H1 (cell line): ENCODE measurements at regions not wholly inside any gene's neighbourhood (a gene's known extent, or its start where the extent isn't known, plus 50 kb on each side); places are given as distances from the start of the nearest gene placed in this dataset.

Experiments
- CTCF ChIA-PET: fragments of 300-600 bp; sonication (Branson Sonifier 250); formaldehyde crosslinking; loops from one replicate; lab custom pipeline; 2021; ENCODE audit not compliant: partially characterized antibody; lab: Charles Lee
- POLR2A ChIA-PET: fragments of 300-600 bp; sonication (Branson Sonifier 250); formaldehyde crosslinking; loops from one replicate; lab custom pipeline; 2021; ENCODE audit warnings: inconsistent platforms; ENCODE audit not compliant: partially characterized antibody; lab: Charles Lee
- DNase-seq, 2 experiments: peaks; one replicate each; pipeline versions ENCODE4 v3.0.0 to v3.0.0-alpha.2; 2010 to 2022; ENCODE audit warnings: low spot score in 2 of 2, low read depth in 1 of 2, mixed read lengths in 1 of 2
- FAIRE-seq: peaks from 2 replicates; lab custom pipeline; 2011; peaks lifted over from hg19 to GRCh38; lab: Jason Lieb, UNC
- H2AFZ ChIP-seq: 2 replicates; pipeline ENCODE4 v1.8.1; 2012; ENCODE audit warnings: low read length, inconsistent platforms
- H2AK5ac ChIP-seq: 2 replicates; pipeline ENCODE4 v1.6.1; 2013; ENCODE audit warnings: low read depth, low read length
- H2BK120ac ChIP-seq: replicated peaks from 2 replicates; pipeline ENCODE3; 2013; ENCODE audit warnings: low read depth, low read length, inconsistent platforms
- H2BK12ac ChIP-seq: 2 replicates; pipeline ENCODE4 v1.6.1; 2013; ENCODE audit warnings: low read depth, low read length
- H2BK15ac ChIP-seq: 2 replicates; pipeline ENCODE4 v1.6.1; 2013; ENCODE audit warnings: low read length
- H2BK20ac ChIP-seq: 2 replicates; pipeline ENCODE4 v1.6.1; 2013; ENCODE audit warnings: low read length
- H2BK5ac ChIP-seq: 2 replicates; pipeline ENCODE4 v1.6.1; 2013; ENCODE audit warnings: low read depth, low read length
- H3K14ac ChIP-seq: 2 replicates; pipeline ENCODE4 v1.6.1; 2013; ENCODE audit warnings: inconsistent platforms; ENCODE audit not compliant: insufficient read length
- H3K18ac ChIP-seq: 2 replicates; pipeline ENCODE4 v1.6.1; 2013; ENCODE audit warnings: low read length; ENCODE audit errors: extremely low read depth
- H3K23ac ChIP-seq: 2 replicates; pipeline ENCODE4 v1.6.1; 2013; ENCODE audit warnings: inconsistent platforms; ENCODE audit not compliant: insufficient read length
- H3K23me2 ChIP-seq: 2 replicates; pipeline ENCODE4 v1.6.1; 2013; ENCODE audit warnings: low read depth, low read length
- H3K27ac ChIP-seq: 2 replicates; pipeline ENCODE4 v1.6.1; 2011; ENCODE audit warnings: low read depth, low read length, inconsistent platforms
- H3K27me3 ChIP-seq, 4 experiments: replicated peaks in 1 of 4; 1 replicate in 1 of 4; 2 replicates in 3 of 4; pipeline versions ENCODE4 v1.6.1 to v1.8.1; 2011 to 2013; ENCODE audit warnings: low read length in 3 of 4, mild to moderate bottlenecking in 3 of 4, inconsistent platforms in 2 of 4, mixed read lengths in 2 of 4, moderate library complexity in 1 of 4; ENCODE audit not compliant: control insufficient read depth in 3 of 4, insufficient read depth in 3 of 4; ENCODE audit errors: extremely low read depth in 1 of 4
- H3K36me3 ChIP-seq, 4 experiments: 2 replicates each; pipeline versions ENCODE4 v1.6.1 to v1.8.1; 2011 to 2013; ENCODE audit warnings: mild to moderate bottlenecking in 4 of 4, low read length in 3 of 4, moderate library complexity in 2 of 4, control low read depth in 1 of 4, inconsistent platforms in 1 of 4; ENCODE audit not compliant: insufficient read depth in 4 of 4, control insufficient read depth in 2 of 4
- H3K4ac ChIP-seq: replicated peaks from 2 replicates; pipeline ENCODE3; 2013; ENCODE audit warnings: low read length, low read depth, mixed read lengths, inconsistent platforms; ENCODE audit not compliant: insufficient read length
- H3K4me1 ChIP-seq, 4 experiments: replicated peaks in 1 of 4; 1 replicate in 1 of 4; 2 replicates in 3 of 4; pipeline versions ENCODE4 v1.6.1 to v1.8.1; 2011 to 2013; ENCODE audit warnings: low read length in 3 of 4, inconsistent platforms in 2 of 4, mixed read lengths in 1 of 4; ENCODE audit not compliant: insufficient read depth in 4 of 4, control insufficient read depth in 3 of 4
- H3K4me2 ChIP-seq, 2 experiments: 2 replicates each; pipeline versions ENCODE4 v1.6.1 to v1.8.1; 2011 to 2013; ENCODE audit warnings: low read depth in 2 of 2, low read length in 2 of 2, control low read depth in 1 of 2, inconsistent platforms in 1 of 2, mild to moderate bottlenecking in 1 of 2; ENCODE audit not compliant: insufficient read depth in 1 of 2
- H3K4me3 ChIP-seq, 4 experiments: fragments of 200-600, 300-600 bp in 1 of 4; sonication (generic), shearing (Covaris generic), sonication (Bioruptor Twin) in 1 of 4; 2 replicates each; pipeline versions ENCODE4 v1.5.1 to v1.8.1; 2011 to 2016; ENCODE audit warnings: low read length in 4 of 4, low read depth in 3 of 4, control low read depth in 2 of 4, inconsistent platforms in 2 of 4, mild to moderate bottlenecking in 2 of 4, mixed read lengths in 1 of 4, moderate library complexity in 1 of 4; ENCODE audit not compliant: insufficient read depth in 2 of 4; ENCODE audit errors: extremely low read depth in 1 of 4
- H3K56ac ChIP-seq: replicated peaks from 2 replicates; pipeline ENCODE3; 2013; ENCODE audit warnings: low read depth, mild to moderate bottlenecking, mixed read lengths, low read length, inconsistent platforms; ENCODE audit not compliant: insufficient read length
- H3K79me1 ChIP-seq: 2 replicates; pipeline ENCODE4 v1.6.1; 2013; ENCODE audit warnings: low read depth, low read length, control low read depth
- H3K79me2 ChIP-seq, 2 experiments: 2 replicates each; pipeline versions ENCODE4 v1.6.1 to v1.8.1; 2012 to 2013; ENCODE audit warnings: low read length in 2 of 2, mild to moderate bottlenecking in 2 of 2, inconsistent platforms in 1 of 2; ENCODE audit not compliant: insufficient read depth in 2 of 2, control insufficient read depth in 1 of 2
- H3K9ac ChIP-seq, 4 experiments: replicated peaks in 1 of 4; 1 replicate in 1 of 4; 2 replicates in 3 of 4; pipeline versions ENCODE4 v1.6.1 to v1.8.1; 2011 to 2013; ENCODE audit warnings: low read depth in 3 of 4, low read length in 3 of 4, control low read depth in 2 of 4, mild to moderate bottlenecking in 2 of 4, moderate library complexity in 2 of 4, inconsistent platforms in 1 of 4; ENCODE audit errors: extremely low read depth in 1 of 4
- H3K9me3 ChIP-seq, 2 experiments: 2 replicates each; pipeline versions ENCODE4 v1.6.1 to v1.8.1; 2012 to 2013; ENCODE audit warnings: mild to moderate bottlenecking in 2 of 2, moderate library complexity in 2 of 2, control low read depth in 1 of 2, inconsistent platforms in 1 of 2, low read depth in 1 of 2, low read length in 1 of 2, mixed read lengths in 1 of 2; ENCODE audit not compliant: insufficient read depth in 2 of 2
- H4K20me1 ChIP-seq, 2 experiments: replicated peaks in 1 of 2; 2 replicates each; pipeline versions ENCODE3 to v1.8.1; 2011 to 2013; ENCODE audit warnings: inconsistent platforms in 2 of 2, low read length in 2 of 2, mild to moderate bottlenecking in 1 of 2; ENCODE audit not compliant: insufficient read depth in 2 of 2, control insufficient read depth in 1 of 2
- H4K5ac ChIP-seq: 2 replicates; pipeline ENCODE4 v1.6.1; 2013; ENCODE audit warnings: low read length, low read depth, mixed read lengths, inconsistent platforms; ENCODE audit not compliant: insufficient read length
- H4K8ac ChIP-seq: 2 replicates; pipeline ENCODE4 v1.8.0; 2013; ENCODE audit warnings: mild to moderate bottlenecking, moderate library complexity, low read length, inconsistent platforms; ENCODE audit not compliant: insufficient read depth; ENCODE audit errors: extremely low read depth
- H4K91ac ChIP-seq: replicated peaks from 2 replicates; pipeline ENCODE3; 2013; ENCODE audit warnings: low read length, mixed read lengths, inconsistent platforms; ENCODE audit not compliant: insufficient read length
- GTF2F1 ChIP-seq: IDR thresholded peaks from 2 replicates; pipeline ENCODE4 v1.6.1; 2012; ENCODE audit warnings: low read depth, low read length, improper control_type of control experiment, borderline replicate concordance
- YY1 ChIP-seq: IDR thresholded peaks from 2 replicates; pipeline ENCODE4 v1.6.1; 2011; ENCODE audit warnings: low read depth, mild to moderate bottlenecking, low read length
- WGBS, 2 experiments: shearing (Covaris generic) in 1 of 2; methylation state at CpG; one replicate each; pipeline versions ENCODE4 v1.1.6 to v1.1.7; 2013 to 2015; ENCODE audit warnings: low lambda C conversion rate in 2 of 2, mixed read lengths in 2 of 2, inconsistent platforms in 1 of 2, low coverage in 1 of 2, missing lambda C conversion rate in 1 of 2; ENCODE audit not compliant: insufficient replicate concordance in 2 of 2, insufficient coverage in 1 of 2, insufficient read length in 1 of 2; ENCODE audit errors: extremely low coverage in 1 of 2, missing lambda C conversion rate in 1 of 2; 5-methylcytosine and 5-hydroxymethylcytosine counted together

- Histone ChIP-seq H3K4me3 (no peak overlapping the region), H4K91ac (no peak overlapping the region), H2BK5ac (no peak overlapping the region), H3K14ac (no peak overlapping the region), H3K4me1 (no peaks in the 10 kb centered on the region), H4K20me1 (no peaks in the 10 kb centered on the region), H3K18ac (no peak overlapping the region), H4K8ac (no peak overlapping the region), H3K9ac (no peak overlapping the region), H3K4me2 (no peak overlapping the region), H3K36me3 (no peaks in the 10 kb centered on the region), H3K4ac (no peak overlapping the region)
- no peak for FAIRE-seq
- CTCF ChIA-PET = interaction anchor here (0.9 to 1.6 kb wide), 2 partner anchors 18 to 19 kb away, joined by 3 to 5 read pairs; no protein-coding TSS in a partner anchor
- TF ChIP-seq YY1 (no peak), GTF2F1 (no peak)
- TF ChIP-seq, all 59 proteins: peak for 0
- POLR2A ChIA-PET = no interaction called here
- no peak for DNase-seq
- H2BK20ac ChIP-seq = no peak overlapping the region
- no peaks in the 10 kb centered on the region for H3K79me2 ChIP-seq
- no peak overlapping the region for H4K5ac ChIP-seq
- 90% methylated on average over 6 of the region's 6 CpGs; no CpG with 5 or more reads in 1 of the 2 experiments for WGBS, 2 experiments
- no peaks in the 10 kb centered on the region for H3K23me2 ChIP-seq
- H3K27me3 ChIP-seq = no peaks in the 10 kb centered on the region; a peak in 1 of 7 replicates
- H2AFZ ChIP-seq = no peak overlapping the region
- H3K27ac ChIP-seq = no peak overlapping the region
- peaks cover under 1 to 4% of the 10 kb centered on the region in 2 experiments; a peak in 2 of 4 replicates for H3K9me3 ChIP-seq
- no peak overlapping the region for H2BK12ac ChIP-seq
- H2AK5ac ChIP-seq = no peak overlapping the region
- H2BK120ac ChIP-seq = no peak overlapping the region
- no peak overlapping the region for H3K23ac ChIP-seq
- no peak overlapping the region for H3K56ac ChIP-seq
- no peak overlapping the region for H2BK15ac ChIP-seq
- no peaks in the 10 kb centered on the region for H3K79me1 ChIP-seq
Measured at GRCh38 chr13:37274569-37275497, 169.4 kb upstream of the CSNK1A1L start.
